ENCODE measurements at regions not wholly inside any gene's neighbourhood (a gene's known extent, or its start where the extent isn't known, plus 50 kb on each side); places are given as distances from the start of the nearest gene placed in this dataset.

GRCh38 chr16:58828901-58829545 lies 94.9 kb upstream of the GOT2 start:
- TF ChIP-seq, protein P1, sequence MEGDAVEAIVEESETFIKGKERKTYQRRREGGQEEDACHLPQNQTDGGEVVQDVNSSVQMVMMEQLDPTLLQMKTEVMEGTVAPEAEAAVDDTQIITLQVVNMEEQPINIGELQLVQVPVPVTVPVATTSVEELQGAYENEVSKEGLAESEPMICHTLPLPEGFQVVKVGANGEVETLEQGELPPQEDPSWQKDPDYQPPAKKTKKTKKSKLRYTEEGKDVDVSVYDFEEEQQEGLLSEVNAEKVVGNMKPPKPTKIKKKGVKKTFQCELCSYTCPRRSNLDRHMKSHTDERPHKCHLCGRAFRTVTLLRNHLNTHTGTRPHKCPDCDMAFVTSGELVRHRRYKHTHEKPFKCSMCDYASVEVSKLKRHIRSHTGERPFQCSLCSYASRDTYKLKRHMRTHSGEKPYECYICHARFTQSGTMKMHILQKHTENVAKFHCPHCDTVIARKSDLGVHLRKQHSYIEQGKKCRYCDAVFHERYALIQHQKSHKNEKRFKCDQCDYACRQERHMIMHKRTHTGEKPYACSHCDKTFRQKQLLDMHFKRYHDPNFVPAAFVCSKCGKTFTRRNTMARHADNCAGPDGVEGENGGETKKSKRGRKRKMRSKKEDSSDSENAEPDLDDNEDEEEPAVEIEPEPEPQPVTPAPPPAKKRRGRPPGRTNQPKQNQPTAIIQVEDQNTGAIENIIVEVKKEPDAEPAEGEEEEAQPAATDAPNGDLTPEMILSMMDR (IDR thresholded peaks at IDR 0.05), result no peak
- no peak for TF ChIP-seq POLR2AphosphoS5 (IDR thresholded peaks at IDR 0.05)
- no peak for TF ChIP-seq POLR2A (IDR thresholded peaks at IDR 0.05)
- Histone ChIP-seq H3K9me3 (no peaks in the 10 kb centered on the region), H3K27ac (peak overlapping the region; percentile 5 to 30), H3K27me3 (replicated peaks; ENCODE audit: insufficient read depth) (no peaks in the 10 kb centered on the region), H3K36me3 (no peaks in the 10 kb centered on the region), H3K4me1 (replicated peaks) (no peaks in the 10 kb centered on the region), H3K4me3 (no peak overlapping the region)
- no peak for DNase-seq (ENCODE audit: low spot score)
- intact Hi-C loops (cut with DNase I), result no loop called here
- WGBS, result 20% methylated on average over 8 of the region's 8 CpGs

DNA sequence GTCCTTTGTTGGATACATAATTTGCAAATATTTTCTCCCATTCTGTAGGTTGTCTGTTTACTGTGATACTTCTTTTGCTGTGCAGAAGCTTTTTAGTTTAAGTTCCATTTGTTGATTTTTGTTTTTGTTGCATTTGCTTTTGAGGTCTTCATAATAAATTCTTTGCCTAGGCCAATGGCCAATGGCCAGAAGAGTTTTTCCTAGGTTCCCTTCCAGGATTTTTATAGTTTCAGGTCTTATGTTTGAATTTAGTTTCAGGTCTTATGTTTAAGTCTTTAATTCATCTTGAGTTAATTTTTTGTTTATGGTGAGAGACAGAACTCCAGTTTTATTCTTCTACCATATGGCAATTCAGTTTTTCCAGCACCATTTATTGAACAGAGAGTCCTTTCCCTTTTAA lies 90.1 kb upstream of the GOT2 start:
- Histone ChIP-seq H3K27ac (no peak overlapping the region), H3K4me3 (no peak overlapping the region), H3K4me1 (replicated peaks) (no peaks in the 10 kb centered on the region), H3K27me3 (replicated peaks; ENCODE audit: insufficient read depth) (no peaks in the 10 kb centered on the region), H3K36me3 (no peaks in the 10 kb centered on the region), H3K9me3 (no peaks in the 10 kb centered on the region)
- intact Hi-C loops (cut with DNase I), result no loop called here
- TF ChIP-seq, protein P1 (IDR thresholded peaks at IDR 0.05), result no peak
- TF ChIP-seq POLR2A (IDR thresholded peaks at IDR 0.05) (no peak), POLR2AphosphoS5 (IDR thresholded peaks at IDR 0.05) (no peak)
- no peak for DNase-seq (ENCODE audit: low spot score)

DNA sequence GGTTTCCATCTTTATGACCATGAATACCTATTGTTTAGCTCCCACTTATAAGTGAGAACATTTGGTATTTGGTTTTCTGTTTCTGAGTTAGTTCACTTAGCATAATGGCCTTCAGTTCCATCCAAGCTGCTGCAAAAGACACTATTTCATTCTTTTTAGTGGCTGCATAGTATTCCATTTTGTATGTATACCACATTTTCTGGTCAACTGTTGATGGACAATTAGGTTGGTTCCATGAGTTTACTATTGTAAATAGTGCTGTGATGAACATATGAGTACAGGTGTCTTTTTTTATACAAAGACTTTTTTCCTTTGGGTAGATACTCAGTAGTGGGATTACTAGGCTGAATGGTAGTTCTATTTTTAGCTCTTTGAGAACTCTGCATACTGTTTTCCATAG lies 87.8 kb upstream of the GOT2 start:
- TF ChIP-seq POLR2AphosphoS5 (IDR thresholded peaks at IDR 0.05) (no peak), POLR2A (IDR thresholded peaks at IDR 0.05) (no peak)
- TF ChIP-seq, protein P1 (IDR thresholded peaks at IDR 0.05), result no peak
- H3K4me1 ChIP-seq (replicated peaks), result no peaks in the 10 kb centered on the region
- no peak overlapping the region for H3K4me3 ChIP-seq
- H3K9me3 ChIP-seq, result no peaks in the 10 kb centered on the region
- H3K36me3 ChIP-seq, result no peaks in the 10 kb centered on the region
- no peak overlapping the region for H3K27ac ChIP-seq
- intact Hi-C loops (cut with DNase I), result no loop called here
- no peaks in the 10 kb centered on the region for H3K27me3 ChIP-seq (replicated peaks; ENCODE audit: insufficient read depth)
- no peak for DNase-seq (ENCODE audit: low spot score)

GRCh38 chr16:58820411-58820810 lies 86.3 kb upstream of the GOT2 start:
- no peaks in the 10 kb centered on the region for H3K4me1 ChIP-seq (replicated peaks)
- no peaks in the 10 kb centered on the region for H3K9me3 ChIP-seq
- DNase-seq (ENCODE audit: low spot score), result peak; percentile 10
- no peaks in the 10 kb centered on the region for H3K36me3 ChIP-seq
- TF ChIP-seq POLR2A (IDR thresholded peaks at IDR 0.05) (no peak), POLR2AphosphoS5 (IDR thresholded peaks at IDR 0.05) (peak; percentile 55)
- intact Hi-C loops (cut with DNase I), result no loop called here
- no peaks in the 10 kb centered on the region for H3K27me3 ChIP-seq (replicated peaks; ENCODE audit: insufficient read depth)
- no peak overlapping the region for H3K4me3 ChIP-seq
- 8% methylated on average over 1 of the region's 1 CpG for WGBS
- peak overlapping the region in 1 of 2 donors; percentile 11 for H3K27ac ChIP-seq

DNA sequence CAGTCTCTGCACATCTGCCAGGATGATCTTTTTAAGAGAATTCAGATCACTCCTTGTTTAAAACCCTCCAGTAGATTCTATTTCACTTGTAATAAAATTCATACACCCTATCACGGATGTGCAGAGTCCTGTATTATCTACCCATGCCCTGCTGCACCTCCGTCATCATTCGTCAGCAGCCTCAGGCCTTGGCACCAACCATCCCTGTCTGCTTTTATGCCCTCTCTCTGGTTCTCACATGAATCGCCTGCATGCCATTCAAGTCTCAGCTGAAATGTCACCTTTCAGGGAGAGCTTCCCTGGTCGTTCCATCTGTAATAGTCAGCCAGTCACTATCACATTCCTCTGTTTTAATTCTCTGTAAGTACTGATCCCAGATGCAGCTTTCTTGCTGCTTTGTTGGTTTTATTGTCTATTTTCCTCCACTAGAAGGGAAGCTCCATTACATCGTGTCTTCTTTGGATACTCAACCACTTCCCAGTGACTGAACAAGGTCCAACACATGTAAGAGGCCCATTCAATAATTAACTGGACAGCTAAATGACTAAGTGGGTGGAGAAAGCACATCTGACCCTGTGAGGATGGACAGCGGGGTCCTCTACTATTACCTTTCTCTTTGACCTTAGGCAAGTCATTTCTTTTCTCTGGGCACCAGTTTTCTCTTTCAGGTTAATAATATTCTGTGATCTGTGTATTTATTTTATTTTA lies 81.2 kb upstream of the GOT2 start:
- WGBS, result 76% methylated on average over 7 of the region's 7 CpGs
- TF ChIP-seq, protein P1 (IDR thresholded peaks at IDR 0.05), result no peak
- no peak for TF ChIP-seq POLR2A (IDR thresholded peaks at IDR 0.05)
- TF ChIP-seq POLR2AphosphoS5 (IDR thresholded peaks at IDR 0.05), result no peak
- Histone ChIP-seq H3K4me3 (no peak overlapping the region), H3K4me1 (replicated peaks) (no peaks in the 10 kb centered on the region), H3K27me3 (replicated peaks; ENCODE audit: insufficient read depth) (no peaks in the 10 kb centered on the region), H3K9me3 (no peaks in the 10 kb centered on the region), H3K36me3 (no peaks in the 10 kb centered on the region), H3K27ac (no peak overlapping the region)
- DNase-seq (ENCODE audit: low spot score), result no peak
- intact Hi-C loops (cut with DNase I), result no loop called here

Measured in prostate gland (tissue), 2 donors.